ENCODE measurements at regions not wholly inside any gene's neighbourhood (a gene's known extent, or its start where the extent isn't known, plus 50 kb on each side); places are given as distances from the start of the nearest gene placed in this dataset.
"Not testable (repeated sequence)": the region's sequence is repeated elsewhere in the genome, so short reads cannot be mapped to it uniquely, and the experiment has no call there.

GRCh38 chrX:1894740-1895139 lies 279.9 kb downstream of the ASMT start:
- DNase-seq (ENCODE audit: low read depth): no peak
- no peak overlapping the region for H3K4me3 ChIP-seq (ENCODE audit: low read depth, low read length)

GRCh38 chrX:1895583-1895982 lies 280.7 kb downstream of the ASMT start:
- no peak for TF ChIP-seq CTCF (IDR thresholded peaks at IDR 0.05; ENCODE audit: control insufficient read depth, extremely low read depth, insufficient read depth)
- H3K4me3 ChIP-seq (ENCODE audit: low read depth, low read length): no peak overlapping the region
- no peak for DNase-seq (ENCODE audit: low read depth)

More at GRCh38 chrX:1894740-1895139, 279.9 kb downstream of the ASMT start:
- no peak for TF ChIP-seq CTCF (IDR thresholded peaks at IDR 0.05; ENCODE audit: control insufficient read depth, extremely low read depth, insufficient read depth)

GRCh38 chrX:1899841-1900240 lies 285.0 kb downstream of the ASMT start:
- DNase-seq (ENCODE audit: low read depth): no peak
- TF ChIP-seq CTCF (IDR thresholded peaks at IDR 0.05; ENCODE audit: control insufficient read depth, extremely low read depth, insufficient read depth): no peak
- no peak overlapping the region for H3K4me3 ChIP-seq (ENCODE audit: low read depth, low read length)

- TF ChIP-seq CTCF (IDR thresholded peaks at IDR 0.05; ENCODE audit: control insufficient read depth, extremely low read depth, insufficient read depth): no peak
- no peak for DNase-seq (ENCODE audit: low read depth)
These were observed 288.0 kb downstream of the ASMT start for GRCh38 chrX:1902901-1903235.

GRCh38 chrX:1903236-1903935 lies 288.5 kb downstream of the ASMT start:
- no peak overlapping the region for H3K4me3 ChIP-seq (ENCODE audit: low read depth, low read length)
- no peak for TF ChIP-seq CTCF (IDR thresholded peaks at IDR 0.05; ENCODE audit: control insufficient read depth, extremely low read depth, insufficient read depth)
- no peak for DNase-seq (ENCODE audit: low read depth)

More at GRCh38 chrX:1902901-1903235, 288.0 kb downstream of the ASMT start:
- H3K4me3 ChIP-seq (ENCODE audit: low read depth, low read length): no peak overlapping the region

GRCh38 chrX:1904663-1905218 lies 289.9 kb downstream of the ASMT start:
- no peak overlapping the region for H3K4me3 ChIP-seq (ENCODE audit: low read depth, low read length)
- DNase-seq (ENCODE audit: low read depth): no peak
- no peak for TF ChIP-seq CTCF (IDR thresholded peaks at IDR 0.05; ENCODE audit: control insufficient read depth, extremely low read depth, insufficient read depth)

GRCh38 chrX:1906028-1906427 lies 291.2 kb downstream of the ASMT start:
- TF ChIP-seq CTCF (IDR thresholded peaks at IDR 0.05; ENCODE audit: control insufficient read depth, extremely low read depth, insufficient read depth): no peak
- no peak for DNase-seq (ENCODE audit: low read depth)
- H3K4me3 ChIP-seq (ENCODE audit: low read depth, low read length): no peak overlapping the region

- H3K4me3 ChIP-seq (ENCODE audit: low read depth, low read length): not testable (repeated sequence)
These were observed 294.1 kb downstream of the ASMT start for GRCh38 chrX:1908996-1909395.

More at GRCh38 chrX:1908996-1909395, 294.1 kb downstream of the ASMT start:
- DNase-seq (ENCODE audit: low read depth): not testable (repeated sequence)
